ENCODE measurements at regions not wholly inside any gene's neighbourhood (a gene's known extent, or its start where the extent isn't known, plus 50 kb on each side); places are given as distances from the start of the nearest gene placed in this dataset.

- H3K27ac ChIP-seq (ENCODE audit: low read length), result no peak overlapping the region
- H3K79me2 ChIP-seq (ENCODE audit: low read length), result no peaks in the 10 kb centered on the region
- TF ChIP-seq EZH2phosphoT487 (IDR thresholded peaks at IDR 0.05; ENCODE audit: low read depth), result no peak
- no peak for TF ChIP-seq CTCF (IDR thresholded peaks at IDR 0.05; ENCODE audit: low read depth, low read length)
These were observed 126.7 kb upstream of the ZNF32 start for GRCh38 chr10:43775384-43775783.

GRCh38 chr10:43774234-43774769 is 125.6 kb upstream of the ZNF32 start:
- H3K27me3 ChIP-seq (ENCODE audit: low read depth, low read length), result no peaks in the 10 kb centered on the region
- no peaks in the 10 kb centered on the region for H3K4me1 ChIP-seq (ENCODE audit: low read length)
- no peak overlapping the region for H3K27ac ChIP-seq (ENCODE audit: low read length)
- H3K79me2 ChIP-seq (ENCODE audit: low read length), result no peaks in the 10 kb centered on the region
- no peaks in the 10 kb centered on the region for H3K36me3 ChIP-seq (replicated peaks; ENCODE audit: low read depth, low read length)
- TF ChIP-seq CTCF (IDR thresholded peaks at IDR 0.05; ENCODE audit: low read depth, low read length) (no peak), EZH2phosphoT487 (IDR thresholded peaks at IDR 0.05; ENCODE audit: low read depth) (no peak)
- H3K9ac ChIP-seq (ENCODE audit: low read length), result no peak overlapping the region
- H3K4me2 ChIP-seq (ENCODE audit: low read length), result no peak overlapping the region
- H3K9me3 ChIP-seq (ENCODE audit: insufficient read depth, low read length), result no peaks in the 10 kb centered on the region
- no peak overlapping the region for H3K4me3 ChIP-seq (ENCODE audit: low read length)
- no peak overlapping the region for H2AFZ ChIP-seq (ENCODE audit: low read depth, low read length)
- H4K20me1 ChIP-seq (ENCODE audit: insufficient read depth, low read length), result no peaks in the 10 kb centered on the region

More at GRCh38 chr10:43775384-43775783, 126.7 kb upstream of the ZNF32 start:
- Histone ChIP-seq H3K9ac (ENCODE audit: low read length) (no peak overlapping the region), H4K20me1 (ENCODE audit: insufficient read depth, low read length) (no peaks in the 10 kb centered on the region), H2AFZ (ENCODE audit: low read depth, low read length) (no peak overlapping the region), H3K4me2 (ENCODE audit: low read length) (no peak overlapping the region), H3K27me3 (ENCODE audit: low read depth, low read length) (no peaks in the 10 kb centered on the region), H3K36me3 (replicated peaks; ENCODE audit: low read depth, low read length) (no peaks in the 10 kb centered on the region), H3K9me3 (ENCODE audit: insufficient read depth, low read length) (no peaks in the 10 kb centered on the region), H3K4me3 (ENCODE audit: low read length) (no peak overlapping the region), H3K4me1 (ENCODE audit: low read length) (no peaks in the 10 kb centered on the region)

- H2AFZ ChIP-seq (ENCODE audit: low read depth, low read length), result no peak overlapping the region
- no peaks in the 10 kb centered on the region for H3K9me3 ChIP-seq (ENCODE audit: insufficient read depth, low read length)
- H3K79me2 ChIP-seq (ENCODE audit: low read length), result no peaks in the 10 kb centered on the region
- no peak overlapping the region for H3K27ac ChIP-seq (ENCODE audit: low read length)
- no peak overlapping the region for H3K4me3 ChIP-seq (ENCODE audit: low read length)
- no peaks in the 10 kb centered on the region for H3K4me1 ChIP-seq (ENCODE audit: low read length)
- no peak overlapping the region for H3K4me2 ChIP-seq (ENCODE audit: low read length)
- H3K9ac ChIP-seq (ENCODE audit: low read length), result no peak overlapping the region
- H4K20me1 ChIP-seq (ENCODE audit: insufficient read depth, low read length), result no peaks in the 10 kb centered on the region
- TF ChIP-seq EZH2phosphoT487 (IDR thresholded peaks at IDR 0.05; ENCODE audit: low read depth) (no peak), CTCF (IDR thresholded peaks at IDR 0.05; ENCODE audit: low read depth, low read length) (no peak)
- no peaks in the 10 kb centered on the region for H3K36me3 ChIP-seq (replicated peaks; ENCODE audit: low read depth, low read length)
- H3K27me3 ChIP-seq (ENCODE audit: low read depth, low read length), result no peaks in the 10 kb centered on the region
These were observed 125.1 kb upstream of the ZNF32 start for GRCh38 chr10:43773736-43774135.

- Histone ChIP-seq H3K4me1 (ENCODE audit: low read length) (no peaks in the 10 kb centered on the region), H3K4me2 (ENCODE audit: low read length) (no peak overlapping the region), H3K36me3 (replicated peaks; ENCODE audit: low read depth, low read length) (no peaks in the 10 kb centered on the region), H3K9me3 (ENCODE audit: insufficient read depth, low read length) (no peaks in the 10 kb centered on the region), H3K4me3 (ENCODE audit: low read length) (no peak overlapping the region), H3K9ac (ENCODE audit: low read length) (no peak overlapping the region), H3K79me2 (ENCODE audit: low read length) (no peaks in the 10 kb centered on the region), H3K27ac (ENCODE audit: low read length) (no peak overlapping the region), H3K27me3 (ENCODE audit: low read depth, low read length) (no peaks in the 10 kb centered on the region), H4K20me1 (ENCODE audit: insufficient read depth, low read length) (no peaks in the 10 kb centered on the region), H2AFZ (ENCODE audit: low read depth, low read length) (no peak overlapping the region)
- TF ChIP-seq CTCF (IDR thresholded peaks at IDR 0.05; ENCODE audit: low read depth, low read length), result no peak
- no peak for TF ChIP-seq EZH2phosphoT487 (IDR thresholded peaks at IDR 0.05; ENCODE audit: low read depth)
These were observed 123.5 kb upstream of the ZNF32 start for GRCh38 chr10:43772171-43772570.
